ENCODE measurements at regions not wholly inside any gene's neighbourhood (a gene's known extent, or its start where the extent isn't known, plus 50 kb on each side); places are given as distances from the start of the nearest gene placed in this dataset.
A peak's percentile ranks its signal among the peaks of the same experiment; 100 is the strongest.

- H3K9me3 ChIP-seq (ENCODE audit: control insufficient read depth, insufficient read depth, low read depth, low read length): no peaks in the 10 kb centered on the region
- H4K20me1 ChIP-seq (ENCODE audit: control insufficient read depth, extremely low read depth, insufficient read depth, low read length): no peaks in the 10 kb centered on the region
- TF ChIP-seq EZH2 (IDR thresholded peaks at IDR 0.05; ENCODE audit: low read length, missing control alignments): no peak
- no peak overlapping the region for H3K9ac ChIP-seq (ENCODE audit: insufficient read depth, low read length)
- H3K4me3 ChIP-seq (replicated peaks in 1 of 4; ENCODE audit: control extremely low read depth in 1 of 4, insufficient read depth in 1 of 4, low read depth in 3 of 4, low read length in 4 of 4): no peak overlapping the region
- no peak overlapping the region for H3K27ac ChIP-seq (ENCODE audit: insufficient read depth, low read length)
- H3K79me2 ChIP-seq (ENCODE audit: control insufficient read depth, insufficient read depth, low read length): no peaks in the 10 kb centered on the region
- no peaks in the 10 kb centered on the region for H3K36me3 ChIP-seq (ENCODE audit: control insufficient read depth, insufficient read depth, low read length)
- peaks cover 2% of the 10 kb centered on the region for H3K4me1 ChIP-seq (ENCODE audit: control insufficient read depth, extremely low read depth, insufficient read depth, low read length)
- peak in 1 of 2 donors; percentile 46 for DNase-seq (ENCODE audit: low read depth in 2 of 2)
- no peak overlapping the region for H3K4me2 ChIP-seq (ENCODE audit: extremely low read depth, insufficient read depth, low read length)
- no peak overlapping the region for H2AFZ ChIP-seq (ENCODE audit: low read length)
- H3K27me3 ChIP-seq (ENCODE audit: control insufficient read depth, insufficient read depth, low read length): no peaks in the 10 kb centered on the region
Measured at GRCh38 chr2:30349691-30350090, 97.4 kb upstream of the LCLAT1 start.

GRCh38 chr2:30351116-30351515 lies 95.9 kb upstream of the LCLAT1 start:
- no peaks in the 10 kb centered on the region for H4K20me1 ChIP-seq (ENCODE audit: control insufficient read depth, extremely low read depth, insufficient read depth, low read length)
- no peak overlapping the region for H3K4me3 ChIP-seq (replicated peaks in 1 of 4; ENCODE audit: control extremely low read depth in 1 of 4, insufficient read depth in 1 of 4, low read depth in 3 of 4, low read length in 4 of 4)
- DNase-seq (ENCODE audit: low read depth in 2 of 2): no peak
- peaks cover 7% of the 10 kb centered on the region for H3K4me1 ChIP-seq (ENCODE audit: control insufficient read depth, extremely low read depth, insufficient read depth, low read length)
- no peak overlapping the region for H3K4me2 ChIP-seq (ENCODE audit: extremely low read depth, insufficient read depth, low read length)
- TF ChIP-seq CTCF (conservative IDR thresholded peaks at IDR 0.05 in 1 of 2, IDR thresholded peaks at IDR 0.05 in 1 of 2; ENCODE audit: low read depth in 1 of 2, low read length in 2 of 2) (no peak), EZH2 (IDR thresholded peaks at IDR 0.05; ENCODE audit: low read length, missing control alignments) (no peak)
- H3K79me2 ChIP-seq (ENCODE audit: control insufficient read depth, insufficient read depth, low read length): no peaks in the 10 kb centered on the region
- H3K36me3 ChIP-seq (ENCODE audit: control insufficient read depth, insufficient read depth, low read length): no peaks in the 10 kb centered on the region
- H2AFZ ChIP-seq (ENCODE audit: low read length): peak overlapping the region; percentile 28
- H3K27ac ChIP-seq (ENCODE audit: insufficient read depth, low read length): no peak overlapping the region
- no peaks in the 10 kb centered on the region for H3K27me3 ChIP-seq (ENCODE audit: control insufficient read depth, insufficient read depth, low read length)
- no peak overlapping the region for H3K9ac ChIP-seq (ENCODE audit: insufficient read depth, low read length)
- no peaks in the 10 kb centered on the region for H3K9me3 ChIP-seq (ENCODE audit: control insufficient read depth, insufficient read depth, low read depth, low read length)

GRCh38 chr2:30351949-30352348 lies 95.1 kb upstream of the LCLAT1 start:
- no peak overlapping the region for H3K27ac ChIP-seq (ENCODE audit: insufficient read depth, low read length)
- no peaks in the 10 kb centered on the region for H3K9me3 ChIP-seq (ENCODE audit: control insufficient read depth, insufficient read depth, low read depth, low read length)
- TF ChIP-seq CTCF (conservative IDR thresholded peaks at IDR 0.05 in 1 of 2, IDR thresholded peaks at IDR 0.05 in 1 of 2; ENCODE audit: low read depth in 1 of 2, low read length in 2 of 2): no peak
- TF ChIP-seq EZH2 (IDR thresholded peaks at IDR 0.05; ENCODE audit: low read length, missing control alignments): no peak
- H3K9ac ChIP-seq (ENCODE audit: insufficient read depth, low read length): no peak overlapping the region
- no peak overlapping the region for H2AFZ ChIP-seq (ENCODE audit: low read length)
- H3K4me2 ChIP-seq (ENCODE audit: extremely low read depth, insufficient read depth, low read length): no peak overlapping the region
- H3K4me3 ChIP-seq (replicated peaks in 1 of 4; ENCODE audit: control extremely low read depth in 1 of 4, insufficient read depth in 1 of 4, low read depth in 3 of 4, low read length in 4 of 4): no peak overlapping the region
- no peak for DNase-seq (ENCODE audit: low read depth in 2 of 2)
- no peaks in the 10 kb centered on the region for H3K36me3 ChIP-seq (ENCODE audit: control insufficient read depth, insufficient read depth, low read length)
- H3K4me1 ChIP-seq (ENCODE audit: control insufficient read depth, extremely low read depth, insufficient read depth, low read length): peaks cover 7% of the 10 kb centered on the region
- no peaks in the 10 kb centered on the region for H4K20me1 ChIP-seq (ENCODE audit: control insufficient read depth, extremely low read depth, insufficient read depth, low read length)
- H3K27me3 ChIP-seq (ENCODE audit: control insufficient read depth, insufficient read depth, low read length): no peaks in the 10 kb centered on the region
- H3K79me2 ChIP-seq (ENCODE audit: control insufficient read depth, insufficient read depth, low read length): no peaks in the 10 kb centered on the region
